Lower leg skin (tissue), 4 donors: ENCODE measurements at regions not wholly inside any gene's neighbourhood (a gene's known extent, or its start where the extent isn't known, plus 50 kb on each side); places are given as distances from the start of the nearest gene placed in this dataset.

Experiments
- DNase-seq, 2 donors: peaks; one replicate each; pipeline ENCODE4 v3.0.0-alpha.2; 2019; ENCODE audit warnings: low spot score in 2 of 2
- H3K4me3 ChIP-seq: fragments of 200-600 bp; sonication (generic); 2 replicates; pipeline ENCODE4 v1.5.1; 2017; ENCODE audit warnings: mild to moderate bottlenecking, low read depth; ENCODE audit not compliant: poor library complexity, severe bottlenecking
- POLR2A ChIP-seq, 2 donors: fragments of 450-650 bp; IDR thresholded peaks; one replicate each; pipeline ENCODE4 v1.6.1; 2016 to 2017; ENCODE audit warnings: antibody characterized with exemption in 2 of 2, mild to moderate bottlenecking in 1 of 2, moderate library complexity in 1 of 2
- WGBS, 2 donors: methylation state at CpG; one replicate each; pipeline ENCODE4 v1.1.5; 2018; 5-methylcytosine and 5-hydroxymethylcytosine counted together
- intact Hi-C: fragments of 100-400 bp; cut with DNase I; formaldehyde crosslinking; loops from one replicate; pipeline ENCODE4 v1.15.0; 2023; ENCODE audit warnings: low total_unique reads
- TF ChIP-seq, protein P1 (sequence below), 3 donors: fragments of 450-650 bp; IDR thresholded peaks; one replicate each; pipeline ENCODE4 v1.5.1; 2016; ENCODE audit warnings: antibody characterized with exemption in 3 of 3, mild to moderate bottlenecking in 3 of 3, moderate library complexity in 2 of 3

DNA sequence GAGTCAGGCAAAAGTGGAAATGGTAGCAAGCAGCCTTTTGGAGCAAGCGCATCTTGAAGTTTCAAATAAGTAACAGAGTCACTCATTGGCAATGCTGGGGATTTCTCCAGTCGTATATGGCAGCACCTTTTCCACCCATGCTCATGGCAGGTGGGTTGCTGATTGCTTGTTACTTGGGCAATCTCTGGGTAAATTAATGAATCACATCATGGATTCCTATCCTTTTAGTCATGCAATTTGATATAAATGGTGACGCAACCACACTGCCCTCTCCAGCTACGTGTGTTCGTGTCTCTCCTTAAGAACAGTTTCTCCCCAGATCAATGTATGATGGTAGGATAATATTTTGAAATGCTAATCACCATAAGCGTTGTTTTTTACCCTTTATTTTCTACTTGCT, 339.9 kb upstream of the KCNH8 start:
- intact Hi-C loops = no loop called here
- WGBS, 2 donors = 86 to 92% methylated on average over 6 of the region's 6 CpGs
- TF ChIP-seq, protein P1, sequence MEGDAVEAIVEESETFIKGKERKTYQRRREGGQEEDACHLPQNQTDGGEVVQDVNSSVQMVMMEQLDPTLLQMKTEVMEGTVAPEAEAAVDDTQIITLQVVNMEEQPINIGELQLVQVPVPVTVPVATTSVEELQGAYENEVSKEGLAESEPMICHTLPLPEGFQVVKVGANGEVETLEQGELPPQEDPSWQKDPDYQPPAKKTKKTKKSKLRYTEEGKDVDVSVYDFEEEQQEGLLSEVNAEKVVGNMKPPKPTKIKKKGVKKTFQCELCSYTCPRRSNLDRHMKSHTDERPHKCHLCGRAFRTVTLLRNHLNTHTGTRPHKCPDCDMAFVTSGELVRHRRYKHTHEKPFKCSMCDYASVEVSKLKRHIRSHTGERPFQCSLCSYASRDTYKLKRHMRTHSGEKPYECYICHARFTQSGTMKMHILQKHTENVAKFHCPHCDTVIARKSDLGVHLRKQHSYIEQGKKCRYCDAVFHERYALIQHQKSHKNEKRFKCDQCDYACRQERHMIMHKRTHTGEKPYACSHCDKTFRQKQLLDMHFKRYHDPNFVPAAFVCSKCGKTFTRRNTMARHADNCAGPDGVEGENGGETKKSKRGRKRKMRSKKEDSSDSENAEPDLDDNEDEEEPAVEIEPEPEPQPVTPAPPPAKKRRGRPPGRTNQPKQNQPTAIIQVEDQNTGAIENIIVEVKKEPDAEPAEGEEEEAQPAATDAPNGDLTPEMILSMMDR (IDR thresholded peaks at IDR 0.05) = no peak
- TF ChIP-seq POLR2A (IDR thresholded peaks at IDR 0.05) = no peak
- H3K4me3 ChIP-seq = no peak overlapping the region
- DNase-seq = no peak

DNA sequence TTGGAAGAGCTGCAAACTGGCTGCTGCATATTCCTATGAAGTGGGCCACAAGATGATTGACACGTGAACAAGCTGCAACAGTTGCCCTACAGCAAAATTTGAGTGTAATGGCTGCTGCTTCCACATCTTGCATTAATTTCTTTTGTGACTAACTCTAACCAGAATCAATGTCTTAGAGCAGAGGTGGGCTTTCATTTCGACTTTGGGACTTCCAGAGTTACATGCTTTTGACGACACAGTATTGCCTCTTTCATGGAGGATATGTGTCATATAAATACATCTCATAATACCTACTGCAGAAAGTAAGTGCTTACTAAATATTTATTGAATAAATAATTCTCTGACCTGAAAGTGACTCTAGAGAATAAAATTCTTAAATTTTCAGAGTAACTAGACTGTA, 340.7 kb upstream of the KCNH8 start:
- H3K4me3 ChIP-seq = no peak overlapping the region
- no peak for TF ChIP-seq POLR2A (IDR thresholded peaks at IDR 0.05)
- TF ChIP-seq, protein P1 (IDR thresholded peaks at IDR 0.05) = no peak
- intact Hi-C loops = no loop called here
- 64 to 65% methylated on average over 3 of the region's 3 CpGs for WGBS, 2 donors
- no peak for DNase-seq

DNA sequence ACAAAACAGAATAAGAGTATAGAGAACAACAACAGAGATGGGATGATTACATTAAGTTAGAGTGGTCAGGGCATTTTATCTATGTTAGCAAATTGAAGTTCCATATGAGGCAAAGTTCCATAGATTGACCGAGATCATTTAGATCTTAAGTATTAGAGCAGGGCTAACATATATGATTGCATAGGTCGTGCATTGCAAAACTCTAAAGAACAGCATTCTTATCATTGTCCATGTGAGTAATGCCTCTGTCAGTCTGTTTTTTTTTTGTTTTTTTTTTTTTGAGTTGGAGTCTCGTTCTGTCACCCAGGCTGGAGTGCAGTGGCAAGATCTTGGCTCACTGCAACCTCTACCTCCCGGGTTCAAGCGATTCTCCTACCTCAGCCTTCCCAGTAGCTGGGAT, 341.7 kb upstream of the KCNH8 start:
- no peak for DNase-seq
- WGBS, 2 donors = 84 to 85% methylated on average over 5 of the region's 5 CpGs
- TF ChIP-seq, protein P1 (IDR thresholded peaks at IDR 0.05) = no peak
- no peak for TF ChIP-seq POLR2A (IDR thresholded peaks at IDR 0.05)
- no peak overlapping the region for H3K4me3 ChIP-seq
- intact Hi-C loops = no loop called here

DNA sequence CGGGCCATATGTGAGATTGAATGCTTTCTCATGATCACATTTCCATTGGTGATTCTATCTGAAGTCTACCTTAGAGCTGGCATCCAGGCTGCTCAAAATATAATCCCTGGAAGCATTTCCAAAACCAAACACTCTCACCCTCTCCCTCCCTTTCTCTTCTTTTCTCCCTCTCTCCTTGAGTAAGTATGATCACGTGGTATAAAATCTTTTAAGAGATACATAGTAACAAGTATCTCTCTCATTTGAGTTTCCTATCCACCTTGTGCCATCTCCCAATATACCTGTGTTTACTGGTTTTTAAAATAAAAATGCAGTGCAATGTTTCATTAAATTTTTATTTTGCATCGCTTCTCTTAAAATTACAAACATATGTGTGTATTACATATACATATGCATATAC, 350.9 kb upstream of the KCNH8 start:
- 81 to 85% methylated on average over 3 of the region's 3 CpGs for WGBS, 2 donors
- TF ChIP-seq, protein P1 (IDR thresholded peaks at IDR 0.05) = no peak
- TF ChIP-seq POLR2A (IDR thresholded peaks at IDR 0.05) = no peak
- no peak overlapping the region for H3K4me3 ChIP-seq
- no peak for DNase-seq
- intact Hi-C loops = no loop called here

DNA sequence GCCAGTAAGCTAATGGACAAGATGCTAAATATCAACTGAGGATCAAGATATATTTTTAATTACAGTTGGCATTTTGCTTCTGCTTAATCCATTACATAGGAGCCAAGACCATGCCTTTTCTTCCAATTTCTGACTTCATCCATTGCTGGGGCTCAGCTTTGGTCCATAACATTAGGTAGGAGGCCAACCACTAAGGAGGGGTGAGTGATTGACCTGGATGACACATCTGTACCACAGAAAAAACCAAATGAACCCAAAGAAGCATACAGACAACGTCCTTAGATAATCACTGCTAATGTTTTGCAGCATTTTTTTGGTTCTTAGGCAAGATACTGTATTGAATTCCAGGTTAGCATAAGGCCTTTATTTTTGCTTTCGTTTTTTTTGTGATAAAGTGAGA, 353.2 kb upstream of the KCNH8 start:
- 62 to 72% methylated on average over 2 of the region's 2 CpGs for WGBS, 2 donors
- no peak for TF ChIP-seq POLR2A (IDR thresholded peaks at IDR 0.05)
- TF ChIP-seq, protein P1 (IDR thresholded peaks at IDR 0.05) = no peak
- intact Hi-C loops = no loop called here
- no peak overlapping the region for H3K4me3 ChIP-seq
- no peak for DNase-seq

DNA sequence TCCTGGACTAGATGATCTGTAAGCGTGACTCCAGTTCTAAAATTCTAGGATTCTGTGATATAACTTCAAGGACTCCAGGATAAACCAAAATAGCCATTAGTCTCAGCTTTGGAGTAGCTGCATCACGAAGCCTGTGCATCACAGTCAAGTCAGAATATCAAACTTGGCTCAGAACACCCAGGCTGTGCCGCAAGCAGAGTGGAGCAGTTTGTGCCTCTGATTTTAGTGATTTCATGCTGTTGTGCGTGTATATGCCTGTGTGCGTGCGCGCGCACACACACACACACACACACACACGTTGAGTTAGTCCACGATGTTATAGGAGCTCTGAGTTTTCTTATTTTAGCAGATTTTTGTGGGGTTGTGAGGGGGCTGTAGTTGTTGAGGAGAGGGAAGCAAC, 356.6 kb upstream of the KCNH8 start:
- intact Hi-C loops = no loop called here
- WGBS, 2 donors = 81 to 82% methylated on average over 10 of the region's 10 CpGs
- DNase-seq = no peak
- no peak overlapping the region for H3K4me3 ChIP-seq
- TF ChIP-seq POLR2A (IDR thresholded peaks at IDR 0.05) = no peak
- TF ChIP-seq, protein P1 (IDR thresholded peaks at IDR 0.05) = no peak
